D721Med (cell line): ENCODE measurements at regions not wholly inside any gene's neighbourhood (a gene's known extent, or its start where the extent isn't known, plus 50 kb on each side); places are given as distances from the start of the nearest gene placed in this dataset.

Experiments
- DNase-seq: peaks from one replicate; pipeline ENCODE4 v3.0.0; 2011; ENCODE audit warnings: low spot score; ENCODE audit not compliant: insufficient read length
- FAIRE-seq: peaks from 2 replicates; lab custom pipeline; 2011; peaks lifted over from hg19 to GRCh38; lab: Jason Lieb, UNC
- CTCF ChIP-seq: IDR thresholded peaks from 2 replicates; pipeline ENCODE4 v1.5.1; 2012; ENCODE audit warnings: mild to moderate bottlenecking, control low read depth; ENCODE audit not compliant: insufficient read depth; ENCODE audit errors: missing control alignments

GRCh38 chr21:19553919-19554615, 1150.5 kb upstream of the TMPRSS15 start:
- no peak for TF ChIP-seq CTCF
- no peak for FAIRE-seq
- DNase-seq, result no peak

GRCh38 chr21:19557046-19557445, 1153.5 kb upstream of the TMPRSS15 start:
- DNase-seq (no peak), FAIRE-seq (no peak)
- no peak for TF ChIP-seq CTCF

GRCh38 chr21:19557488-19557887, 1153.9 kb upstream of the TMPRSS15 start:
- no peak for DNase-seq
- no peak for FAIRE-seq
- TF ChIP-seq CTCF, result no peak

- TF ChIP-seq CTCF, result peak; percentile 21
- DNase-seq (no peak), FAIRE-seq (no peak)
Observed at GRCh38 chr21:19565587-19565986, 1162.0 kb upstream of the TMPRSS15 start.

GRCh38 chr21:19566975-19567374, 1163.4 kb upstream of the TMPRSS15 start:
- FAIRE-seq (no peak), DNase-seq (no peak)
- TF ChIP-seq CTCF, result no peak

GRCh38 chr21:19577381-19577780, 1173.8 kb upstream of the TMPRSS15 start:
- FAIRE-seq (no peak), DNase-seq (no peak)
- no peak for TF ChIP-seq CTCF

GRCh38 chr21:19590044-19590443, 1186.5 kb upstream of the TMPRSS15 start:
- TF ChIP-seq CTCF, result no peak
- no peak for DNase-seq
- no peak for FAIRE-seq
